ENCODE measurements at regions not wholly inside any gene's neighbourhood (a gene's known extent, or its start where the extent isn't known, plus 50 kb on each side); places are given as distances from the start of the nearest gene placed in this dataset.

DNA sequence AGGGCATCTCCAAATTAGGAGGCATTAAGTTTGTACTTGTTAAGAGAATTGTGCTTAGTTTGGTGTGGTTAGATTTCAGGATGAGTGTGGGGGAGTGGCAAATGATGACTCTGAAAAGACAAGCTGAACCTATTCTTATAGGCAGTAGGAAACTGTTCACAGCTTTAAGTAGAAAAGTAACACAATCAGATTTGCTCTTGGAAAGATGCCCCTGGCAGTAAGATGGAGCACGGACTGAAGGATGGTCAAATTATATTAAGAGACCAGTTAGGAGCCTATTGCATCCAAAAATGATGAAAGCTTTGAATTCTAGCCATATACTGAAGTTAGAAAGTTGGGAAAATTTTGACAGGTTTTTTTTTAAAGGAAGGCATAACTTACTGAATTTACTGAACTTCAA is 254.2 kb upstream of the MEF2C start:
- TF ChIP-seq SUZ12 (IDR thresholded peaks at IDR 0.05; ENCODE audit: extremely low read depth, insufficient read depth, insufficient read length) = no peak
- no peak for TF ChIP-seq ZNF274 (IDR thresholded peaks at IDR 0.05; ENCODE audit: low read depth, low read length)

Data from NT2/D1 (cell line).